Stimulated activated CD8-positive, alpha-beta memory T cell treated with anti-CD3 and anti-CD28 coated beads, Interleukin-2, amount 100 ng/mL, for 1 hour (primary cell): ENCODE measurements at regions not wholly inside any gene's neighbourhood (a gene's known extent, or its start where the extent isn't known, plus 50 kb on each side); places are given as distances from the start of the nearest gene placed in this dataset.
"Not testable (repeated sequence)": the region's sequence is repeated elsewhere in the genome, so short reads cannot be mapped to it uniquely, and the experiment has no call there.

Experiments used
- DNase-seq, 2 donors: peaks; one replicate each; pipeline ENCODE4 v3.0.0-alpha.2; 2020; ENCODE audit warnings: low read depth in 2 of 2

- not testable (repeated sequence) for DNase-seq
Measured at GRCh38 chr1:146282807-146283526, 54.1 kb upstream of the NOTCH2NLA start.

- not testable (repeated sequence) for DNase-seq
Measured at GRCh38 chr1:146281522-146281921, 52.7 kb upstream of the NOTCH2NLA start.

DNA sequence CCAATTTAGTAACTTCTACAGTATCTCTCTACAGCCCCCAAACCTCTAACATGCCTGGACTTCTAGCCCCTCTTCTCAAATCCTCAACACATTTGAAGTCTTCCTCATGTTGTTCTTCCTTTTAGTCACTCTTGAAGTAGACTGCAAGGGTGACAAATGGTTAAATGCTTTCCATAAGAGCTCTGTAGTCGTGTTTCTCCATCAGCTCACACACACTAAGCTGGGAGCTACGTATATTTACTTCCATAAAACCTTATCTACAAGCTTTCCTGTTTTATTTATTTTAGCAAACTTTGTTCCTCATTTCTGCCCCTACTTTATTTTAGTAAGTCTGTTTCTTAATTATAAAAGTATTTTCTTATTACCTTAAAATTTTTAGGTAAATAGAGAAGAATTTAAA lies 49.9 kb upstream of the NOTCH2NLA start:
- not testable (repeated sequence) for DNase-seq
